Upper lobe of left lung (tissue), 6 donors: ENCODE measurements at regions not wholly inside any gene's neighbourhood (a gene's known extent, or its start where the extent isn't known, plus 50 kb on each side); places are given as distances from the start of the nearest gene placed in this dataset.
"Not testable (repeated sequence)": the region's sequence is repeated elsewhere in the genome, so short reads cannot be mapped to it uniquely, and the experiment has no call there.

Experiments used
- ATAC-seq, 2 donors: fragments of 200-7000 bp; cut with Tn5 transposase; one replicate each; pipeline ENCODE4 v1.9.1; 2022; ENCODE audit warnings: mild to moderate bottlenecking in 2 of 2, moderate library complexity in 2 of 2; ENCODE audit not compliant: low FRiP score in 2 of 2
- DNase-seq, 2 donors: peaks; one replicate each; pipeline ENCODE4 v3.0.0-alpha.2; 2019 to 2020
- H3K27ac ChIP-seq, 4 donors: fragments of 200-600 bp; sonication (generic); one replicate each; pipeline ENCODE4 v1.5.1; 2016 to 2019
- H3K27me3 ChIP-seq, 4 donors: fragments of 200-600 bp; sonication (generic); one replicate each; pipeline ENCODE4 v1.5.1; 2017 to 2019
- H3K36me3 ChIP-seq, 4 donors: fragments of 200-600 bp; sonication (generic); one replicate each; pipeline ENCODE4 v1.5.1; 2016 to 2019
- H3K4me1 ChIP-seq, 4 donors: fragments of 200-600 bp; sonication (generic); one replicate each; pipeline ENCODE4 v1.5.1; 2018 to 2019
- H3K4me3 ChIP-seq, 4 donors: fragments of 200-600 bp; sonication (generic); one replicate each; pipeline ENCODE4 v1.5.1; 2017 to 2019; ENCODE audit warnings: mild to moderate bottlenecking in 2 of 4, moderate library complexity in 1 of 4
- H3K9me3 ChIP-seq, 4 donors: fragments of 200-600 bp; sonication (generic); one replicate each; pipeline ENCODE4 v1.5.1; 2018 to 2019
- EP300 ChIP-seq, 4 donors: sonication (generic); formaldehyde crosslinking; IDR thresholded peaks; one replicate each; pipeline ENCODE4 v1.5.1; 2017; ENCODE audit warnings: antibody characterized with exemption in 4 of 4, control low read depth in 2 of 4
- POLR2A ChIP-seq, 4 donors: fragments of 450-650 bp; IDR thresholded peaks; one replicate each; pipeline ENCODE4 v1.5.1; 2016 to 2017; ENCODE audit warnings: antibody characterized with exemption in 4 of 4, mild to moderate bottlenecking in 2 of 4
- POLR2AphosphoS5 ChIP-seq, 2 donors: sonication (generic); formaldehyde crosslinking; IDR thresholded peaks; one replicate each; pipeline ENCODE4 v1.5.1; 2017; ENCODE audit warnings: antibody characterized with exemption in 2 of 2
- WGBS, 2 donors: methylation state at CpG; one replicate each; pipeline ENCODE4 v1.1.5; 2017 to 2018; 5-methylcytosine and 5-hydroxymethylcytosine counted together
- TF ChIP-seq, protein P1 (sequence below), 6 experiments: fragments of 450-650 bp in 4 of 6; fragments of 200-600 bp in 2 of 6; sonication (generic) in 2 of 6; IDR thresholded peaks; one replicate each; pipeline ENCODE4 v1.5.1; 2016 to 2019; ENCODE audit warnings: antibody characterized with exemption in 6 of 6
- donor health status: DM: no; HTN: no; CAD: no; lungs with moderate emphysema.
- donor health status: DM: no; HTN: yes; CAD: no; lungs with severe emphysema.

DNA sequence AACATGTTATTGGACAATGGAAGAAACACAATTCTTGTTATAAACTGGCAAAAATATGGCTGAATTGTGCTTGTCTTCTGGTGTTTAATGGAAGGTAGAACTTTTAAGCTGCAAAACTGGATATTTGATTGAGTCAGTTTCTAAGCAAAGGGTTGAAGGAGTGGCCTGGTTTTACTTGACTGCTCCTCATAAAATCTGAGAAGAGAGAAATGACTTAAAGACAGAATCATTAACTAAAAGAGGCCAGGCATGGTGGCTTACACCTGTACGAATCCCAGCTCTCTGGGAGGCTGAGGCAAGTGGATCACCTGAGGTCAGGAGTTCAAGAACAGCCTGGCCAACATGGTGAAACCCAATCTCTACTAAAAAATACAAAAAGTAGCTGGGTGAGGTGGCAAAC is 770.7 kb downstream of the CDH11 start:
- Histone ChIP-seq H3K9me3 (no peaks in the 10 kb centered on the region), H3K36me3 (no peaks in the 10 kb centered on the region), H3K4me3 (no peak overlapping the region), H3K4me1 (no peaks in the 10 kb centered on the region), H3K27me3 (no peaks in the 10 kb centered on the region), H3K27ac (no peak overlapping the region)
- DNase-seq (no peak), ATAC-seq (no peak)
- no peak for TF ChIP-seq POLR2AphosphoS5 (IDR thresholded peaks at IDR 0.05)
- no peak for TF ChIP-seq EP300 (IDR thresholded peaks at IDR 0.05)
- TF ChIP-seq, protein P1, sequence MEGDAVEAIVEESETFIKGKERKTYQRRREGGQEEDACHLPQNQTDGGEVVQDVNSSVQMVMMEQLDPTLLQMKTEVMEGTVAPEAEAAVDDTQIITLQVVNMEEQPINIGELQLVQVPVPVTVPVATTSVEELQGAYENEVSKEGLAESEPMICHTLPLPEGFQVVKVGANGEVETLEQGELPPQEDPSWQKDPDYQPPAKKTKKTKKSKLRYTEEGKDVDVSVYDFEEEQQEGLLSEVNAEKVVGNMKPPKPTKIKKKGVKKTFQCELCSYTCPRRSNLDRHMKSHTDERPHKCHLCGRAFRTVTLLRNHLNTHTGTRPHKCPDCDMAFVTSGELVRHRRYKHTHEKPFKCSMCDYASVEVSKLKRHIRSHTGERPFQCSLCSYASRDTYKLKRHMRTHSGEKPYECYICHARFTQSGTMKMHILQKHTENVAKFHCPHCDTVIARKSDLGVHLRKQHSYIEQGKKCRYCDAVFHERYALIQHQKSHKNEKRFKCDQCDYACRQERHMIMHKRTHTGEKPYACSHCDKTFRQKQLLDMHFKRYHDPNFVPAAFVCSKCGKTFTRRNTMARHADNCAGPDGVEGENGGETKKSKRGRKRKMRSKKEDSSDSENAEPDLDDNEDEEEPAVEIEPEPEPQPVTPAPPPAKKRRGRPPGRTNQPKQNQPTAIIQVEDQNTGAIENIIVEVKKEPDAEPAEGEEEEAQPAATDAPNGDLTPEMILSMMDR (IDR thresholded peaks at IDR 0.05): no peak
- TF ChIP-seq POLR2A (IDR thresholded peaks at IDR 0.05): no peak
- WGBS, 2 donors: 75 to 77% methylated on average over 1 of the region's 1 CpG

DNA sequence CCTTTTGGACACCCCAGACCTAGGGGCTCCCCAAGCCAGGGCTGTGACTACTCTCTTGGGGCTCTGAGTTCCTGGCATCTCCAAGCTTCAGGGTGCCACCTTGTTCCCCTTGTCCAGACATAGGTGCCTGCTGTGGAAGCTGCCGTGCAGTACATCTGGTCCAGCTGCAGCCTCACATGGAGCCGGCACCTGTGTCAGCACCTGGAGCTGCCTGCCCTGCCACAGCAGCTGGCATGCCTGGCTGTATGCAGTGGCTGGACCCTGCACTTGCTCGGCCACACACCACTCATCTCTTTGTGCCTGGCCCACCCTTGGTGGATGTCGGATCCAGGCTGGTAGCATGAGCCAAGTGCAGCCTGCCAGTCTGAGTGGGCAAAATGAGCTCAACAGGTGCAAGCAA is 775.8 kb downstream of the CDH11 start:
- DNase-seq (peak in 1 of 2 donors; percentile 34), ATAC-seq (no peak)
- Histone ChIP-seq H3K4me3 (no peak overlapping the region), H3K27ac (no peak overlapping the region), H3K36me3 (no peaks in the 10 kb centered on the region), H3K27me3 (no peaks in the 10 kb centered on the region), H3K9me3 (peaks cover 0 to 7% (median 0%) of the 10 kb centered on the region in 4 donors), H3K4me1 (no peaks in the 10 kb centered on the region)
- WGBS, 2 donors: 80 to 95% methylated on average over 2 to 4 of the region's 4 CpGs
- TF ChIP-seq, protein P1 (IDR thresholded peaks at IDR 0.05): no peak
- TF ChIP-seq POLR2A (IDR thresholded peaks at IDR 0.05) (no peak), POLR2AphosphoS5 (IDR thresholded peaks at IDR 0.05) (no peak)

DNA sequence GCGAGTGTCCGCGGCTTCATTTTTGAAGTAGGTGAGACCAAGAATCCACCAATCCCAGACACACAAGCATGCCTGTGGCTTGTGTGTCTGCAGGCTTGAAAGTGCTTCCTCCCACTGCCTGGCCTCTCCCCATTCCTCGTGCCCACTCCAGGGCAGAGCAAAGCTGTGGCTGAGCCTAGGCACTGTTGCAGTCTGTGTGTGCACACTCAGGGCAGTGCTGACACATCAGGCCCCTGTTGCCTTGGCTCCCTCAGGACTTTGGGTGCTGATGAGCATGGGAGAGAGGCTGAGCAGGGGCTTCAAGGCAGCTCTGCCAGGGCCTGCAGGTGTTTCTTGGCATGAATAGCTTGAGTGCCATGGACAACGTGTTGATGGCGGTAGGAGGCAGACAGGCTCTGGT is 776.7 kb downstream of the CDH11 start:
- 91 to 95% methylated on average over 6 of the region's 6 CpGs for WGBS, 2 donors
- no peaks in the 10 kb centered on the region for H3K4me1 ChIP-seq
- peaks cover 0 to 7% (median 0%) of the 10 kb centered on the region in 4 donors for H3K9me3 ChIP-seq
- H3K27me3 ChIP-seq: no peaks in the 10 kb centered on the region
- ATAC-seq (peak in 1 of 2 donors; percentile 43), DNase-seq (no peak)
- H3K27ac ChIP-seq: no peak overlapping the region
- TF ChIP-seq, protein P1 (IDR thresholded peaks at IDR 0.05): no peak
- TF ChIP-seq POLR2A (IDR thresholded peaks at IDR 0.05) (no peak), POLR2AphosphoS5 (IDR thresholded peaks at IDR 0.05) (no peak), EP300 (IDR thresholded peaks at IDR 0.05) (no peak)
- no peak overlapping the region for H3K4me3 ChIP-seq
- H3K36me3 ChIP-seq: no peaks in the 10 kb centered on the region

DNA sequence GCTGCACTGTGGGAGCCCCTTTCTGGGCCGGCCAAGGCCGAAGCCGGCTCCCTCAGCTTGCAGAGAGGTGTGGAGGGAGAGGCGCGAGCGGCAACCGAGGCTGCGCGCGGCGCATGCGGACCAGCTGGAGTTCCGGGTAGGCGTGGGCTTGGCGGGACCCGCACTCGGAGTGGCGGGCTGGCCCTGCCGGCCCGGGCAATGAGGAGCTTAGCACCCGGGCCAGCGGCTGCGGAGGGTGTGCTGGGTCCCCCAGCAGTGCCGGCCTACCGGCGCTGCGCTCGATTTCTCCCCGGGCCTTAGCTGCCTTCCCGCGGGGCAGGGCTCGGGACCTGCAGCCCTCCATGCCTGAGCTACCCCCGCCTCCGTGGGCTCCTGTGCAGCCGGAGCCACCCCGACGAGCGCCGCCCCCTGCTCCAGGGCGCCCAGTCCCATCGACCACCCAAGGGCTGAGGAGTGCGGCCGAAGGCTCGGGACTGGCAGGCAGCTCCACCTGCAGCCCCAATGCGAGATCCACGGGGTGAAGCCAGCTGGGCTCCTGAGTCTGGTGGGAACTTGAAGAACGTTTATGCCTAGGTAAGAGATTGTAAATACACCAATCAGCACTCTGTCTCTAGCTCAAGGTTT is 777.9 kb downstream of the CDH11 start:
- not testable (repeated sequence) for H3K27ac ChIP-seq, ATAC-seq, H3K4me3 ChIP-seq, H3K4me1 ChIP-seq, H3K9me3 ChIP-seq, H3K27me3 ChIP-seq, H3K36me3 ChIP-seq
- 92 to 95% methylated on average over 18 to 45 of the region's 47 CpGs for WGBS, 2 donors
- peak in 1 of 2 donors; percentile 75 for DNase-seq

DNA sequence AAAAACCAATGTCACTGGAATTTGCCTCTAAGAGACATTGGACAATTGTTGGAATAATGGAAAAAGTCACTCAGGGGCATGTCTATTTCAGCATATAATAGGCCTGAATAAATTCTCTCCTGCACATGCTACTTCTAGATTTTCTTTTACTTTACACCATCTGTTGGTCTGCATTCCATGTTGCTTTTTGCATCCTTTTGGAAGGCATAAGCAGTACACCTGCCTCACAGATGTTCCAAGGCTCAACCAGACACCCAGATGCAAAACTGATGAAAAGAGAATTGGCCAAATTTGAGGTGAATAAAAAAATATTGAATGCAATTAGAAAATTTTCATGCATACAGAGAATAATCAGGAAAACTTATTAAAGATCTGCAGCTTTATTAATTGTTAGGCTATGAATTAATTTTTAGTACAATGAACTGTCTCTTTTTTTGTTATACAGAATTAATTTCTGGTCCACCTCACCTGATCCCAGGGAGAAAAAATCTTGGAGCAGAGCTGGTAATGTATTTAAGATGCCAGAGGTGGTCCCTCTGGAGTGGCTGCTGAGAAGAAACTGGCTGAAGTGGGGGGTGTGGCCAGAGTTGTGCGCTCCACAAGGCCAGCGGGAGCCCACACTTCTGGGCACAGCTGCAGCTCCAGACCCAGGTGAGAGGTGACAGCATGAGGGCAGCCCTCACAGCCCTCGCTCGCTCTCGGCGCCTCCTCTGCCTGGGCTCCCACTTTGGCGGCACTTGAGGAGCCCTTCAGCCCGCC is 778.6 kb downstream of the CDH11 start:
- 88 to 100% methylated on average over 7 of the region's 8 CpGs for WGBS, 2 donors
- H3K27me3 ChIP-seq: no peaks in the 10 kb centered on the region
- H3K4me1 ChIP-seq: no peaks in the 10 kb centered on the region
- TF ChIP-seq POLR2AphosphoS5 (IDR thresholded peaks at IDR 0.05) (no peak), EP300 (IDR thresholded peaks at IDR 0.05) (no peak), POLR2A (IDR thresholded peaks at IDR 0.05) (no peak)
- TF ChIP-seq, protein P1 (IDR thresholded peaks at IDR 0.05): no peak
- no peak for DNase-seq
- no peaks in the 10 kb centered on the region for H3K36me3 ChIP-seq
- no peak for ATAC-seq
- peaks cover 0 to 7% (median 0%) of the 10 kb centered on the region in 4 donors for H3K9me3 ChIP-seq
- H3K27ac ChIP-seq: no peak overlapping the region
- no peak overlapping the region for H3K4me3 ChIP-seq

DNA sequence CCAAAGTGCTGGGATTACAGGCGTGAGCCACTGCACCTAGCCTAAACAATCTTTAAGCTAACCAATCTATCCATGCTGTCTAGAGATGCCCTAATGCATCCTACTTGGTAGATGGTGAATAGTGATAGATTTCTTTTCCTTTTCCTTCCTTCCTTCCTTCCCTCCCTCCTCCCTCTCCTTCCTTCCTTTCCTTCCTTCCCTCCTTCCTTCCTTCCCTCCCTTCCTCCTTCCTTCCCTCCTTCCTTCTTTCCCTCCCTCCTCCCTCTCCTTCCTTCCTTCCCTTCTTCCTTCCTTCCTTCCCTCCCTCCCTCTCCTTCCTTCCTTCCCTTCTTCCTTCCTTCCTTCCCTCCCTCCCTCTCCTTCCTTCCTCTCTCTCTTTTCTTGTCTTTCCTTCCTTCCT is 780.5 kb downstream of the CDH11 start:
- not testable (repeated sequence) for H3K27me3 ChIP-seq, H3K4me1 ChIP-seq, H3K9me3 ChIP-seq, ATAC-seq, DNase-seq, H3K27ac ChIP-seq, H3K4me3 ChIP-seq, H3K36me3 ChIP-seq
- 68 to 88% methylated on average over 1 of the region's 1 CpG for WGBS, 2 donors
